ENCODE measurements at regions not wholly inside any gene's neighbourhood (a gene's known extent, or its start where the extent isn't known, plus 50 kb on each side); places are given as distances from the start of the nearest gene placed in this dataset.

DNA sequence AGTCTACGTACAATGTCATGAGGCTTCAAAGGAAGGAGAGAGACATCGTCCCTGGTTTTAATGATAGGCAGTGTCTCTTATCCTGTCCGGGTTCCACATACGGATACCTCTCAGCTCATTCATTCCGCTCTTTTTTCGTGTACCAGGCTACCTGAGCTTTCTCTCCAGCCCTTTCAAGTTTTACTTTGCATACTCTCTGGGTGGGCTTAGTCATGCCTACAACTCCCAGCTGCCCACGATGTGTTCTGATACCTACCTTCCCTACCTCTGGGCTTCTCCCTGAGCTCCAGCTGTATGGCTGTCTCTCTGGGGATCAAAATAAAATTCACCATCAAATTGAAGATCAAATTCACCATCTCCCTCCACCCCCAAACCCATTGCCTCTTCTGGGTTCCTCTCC, 354.0 kb upstream of the EEF2KMT start:
- no peaks in the 10 kb centered on the region for H3K4me1 ChIP-seq (ENCODE audit: insufficient read depth, low read length)
- H3K79me2 ChIP-seq (ENCODE audit: insufficient read depth, low read length): no peaks in the 10 kb centered on the region
- no peaks in the 10 kb centered on the region for H3K9me3 ChIP-seq (ENCODE audit: low read length)
- H3K27ac ChIP-seq (ENCODE audit: extremely low read length, insufficient read depth, low read length): no peak overlapping the region
- 41% methylated on average over 7 of the region's 7 CpGs for WGBS (ENCODE audit: low lambda C conversion rate)
- H3K9ac ChIP-seq (ENCODE audit: insufficient read depth, low read depth, low read length): no peak overlapping the region
- ATAC-seq (no peak), DNase-seq (ENCODE audit: low spot score) (no peak), FAIRE-seq (no peak)
- no peaks in the 10 kb centered on the region for H3K36me3 ChIP-seq (replicated peaks in 1 of 2; ENCODE audit: control insufficient read depth in 1 of 2, insufficient read depth in 2 of 2, low read length in 2 of 2)
- BruUV-seq (replicated peaks): no TSS peak
- TF ChIP-seq ARID3A (IDR thresholded peaks at IDR 0.05; ENCODE audit: low read depth, low read length) (no peak), ZNF143 (CRISPR knock-in tag; IDR thresholded peaks at IDR 0.05) (no peak), MEF2D (CRISPR knock-in tag; IDR thresholded peaks at IDR 0.05) (no peak), ATF7 (IDR thresholded peaks at IDR 0.05) (no peak), ATF7 (CRISPR knock-in tag; IDR thresholded peaks at IDR 0.05) (no peak)
- TF ChIP-seq, protein P1, sequence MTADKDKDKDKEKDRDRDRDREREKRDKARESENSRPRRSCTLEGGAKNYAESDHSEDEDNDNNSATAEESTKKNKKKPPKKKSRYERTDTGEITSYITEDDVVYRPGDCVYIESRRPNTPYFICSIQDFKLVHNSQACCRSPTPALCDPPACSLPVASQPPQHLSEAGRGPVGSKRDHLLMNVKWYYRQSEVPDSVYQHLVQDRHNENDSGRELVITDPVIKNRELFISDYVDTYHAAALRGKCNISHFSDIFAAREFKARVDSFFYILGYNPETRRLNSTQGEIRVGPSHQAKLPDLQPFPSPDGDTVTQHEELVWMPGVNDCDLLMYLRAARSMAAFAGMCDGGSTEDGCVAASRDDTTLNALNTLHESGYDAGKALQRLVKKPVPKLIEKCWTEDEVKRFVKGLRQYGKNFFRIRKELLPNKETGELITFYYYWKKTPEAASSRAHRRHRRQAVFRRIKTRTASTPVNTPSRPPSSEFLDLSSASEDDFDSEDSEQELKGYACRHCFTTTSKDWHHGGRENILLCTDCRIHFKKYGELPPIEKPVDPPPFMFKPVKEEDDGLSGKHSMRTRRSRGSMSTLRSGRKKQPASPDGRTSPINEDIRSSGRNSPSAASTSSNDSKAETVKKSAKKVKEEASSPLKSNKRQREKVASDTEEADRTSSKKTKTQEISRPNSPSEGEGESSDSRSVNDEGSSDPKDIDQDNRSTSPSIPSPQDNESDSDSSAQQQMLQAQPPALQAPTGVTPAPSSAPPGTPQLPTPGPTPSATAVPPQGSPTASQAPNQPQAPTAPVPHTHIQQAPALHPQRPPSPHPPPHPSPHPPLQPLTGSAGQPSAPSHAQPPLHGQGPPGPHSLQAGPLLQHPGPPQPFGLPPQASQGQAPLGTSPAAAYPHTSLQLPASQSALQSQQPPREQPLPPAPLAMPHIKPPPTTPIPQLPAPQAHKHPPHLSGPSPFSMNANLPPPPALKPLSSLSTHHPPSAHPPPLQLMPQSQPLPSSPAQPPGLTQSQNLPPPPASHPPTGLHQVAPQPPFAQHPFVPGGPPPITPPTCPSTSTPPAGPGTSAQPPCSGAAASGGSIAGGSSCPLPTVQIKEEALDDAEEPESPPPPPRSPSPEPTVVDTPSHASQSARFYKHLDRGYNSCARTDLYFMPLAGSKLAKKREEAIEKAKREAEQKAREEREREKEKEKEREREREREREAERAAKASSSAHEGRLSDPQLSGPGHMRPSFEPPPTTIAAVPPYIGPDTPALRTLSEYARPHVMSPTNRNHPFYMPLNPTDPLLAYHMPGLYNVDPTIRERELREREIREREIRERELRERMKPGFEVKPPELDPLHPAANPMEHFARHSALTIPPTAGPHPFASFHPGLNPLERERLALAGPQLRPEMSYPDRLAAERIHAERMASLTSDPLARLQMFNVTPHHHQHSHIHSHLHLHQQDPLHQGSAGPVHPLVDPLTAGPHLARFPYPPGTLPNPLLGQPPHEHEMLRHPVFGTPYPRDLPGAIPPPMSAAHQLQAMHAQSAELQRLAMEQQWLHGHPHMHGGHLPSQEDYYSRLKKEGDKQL (CRISPR knock-in tag; IDR thresholded peaks at IDR 0.05; ENCODE audit: low read depth): no peak
- TF ChIP-seq, protein P2, sequence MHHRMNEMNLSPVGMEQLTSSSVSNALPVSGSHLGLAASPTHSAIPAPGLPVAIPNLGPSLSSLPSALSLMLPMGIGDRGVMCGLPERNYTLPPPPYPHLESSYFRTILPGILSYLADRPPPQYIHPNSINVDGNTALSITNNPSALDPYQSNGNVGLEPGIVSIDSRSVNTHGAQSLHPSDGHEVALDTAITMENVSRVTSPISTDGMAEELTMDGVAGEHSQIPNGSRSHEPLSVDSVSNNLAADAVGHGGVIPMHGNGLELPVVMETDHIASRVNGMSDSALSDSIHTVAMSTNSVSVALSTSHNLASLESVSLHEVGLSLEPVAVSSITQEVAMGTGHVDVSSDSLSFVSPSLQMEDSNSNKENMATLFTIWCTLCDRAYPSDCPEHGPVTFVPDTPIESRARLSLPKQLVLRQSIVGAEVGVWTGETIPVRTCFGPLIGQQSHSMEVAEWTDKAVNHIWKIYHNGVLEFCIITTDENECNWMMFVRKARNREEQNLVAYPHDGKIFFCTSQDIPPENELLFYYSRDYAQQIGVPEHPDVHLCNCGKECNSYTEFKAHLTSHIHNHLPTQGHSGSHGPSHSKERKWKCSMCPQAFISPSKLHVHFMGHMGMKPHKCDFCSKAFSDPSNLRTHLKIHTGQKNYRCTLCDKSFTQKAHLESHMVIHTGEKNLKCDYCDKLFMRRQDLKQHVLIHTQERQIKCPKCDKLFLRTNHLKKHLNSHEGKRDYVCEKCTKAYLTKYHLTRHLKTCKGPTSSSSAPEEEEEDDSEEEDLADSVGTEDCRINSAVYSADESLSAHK (CRISPR knock-in tag; IDR thresholded peaks at IDR 0.05; ENCODE audit: borderline replicate concordance): no peak
- peaks cover 0 to 13% of the 10 kb centered on the region in 2 experiments; a peak in 3 of 5 replicates for H3K27me3 ChIP-seq (ENCODE audit: control insufficient read depth in 1 of 2, insufficient read depth in 2 of 2, low read length in 2 of 2)
- no peak overlapping the region for H2AFZ ChIP-seq (ENCODE audit: low read length)
- ChIA-PET POLR2A (no interaction called here), CTCF (ENCODE audit: low intra/inter-chr PET ratio, low total read pairs) (no interaction called here)
- H3K4me2 ChIP-seq (ENCODE audit: low read depth, low read length): no peak overlapping the region
- no peak overlapping the region for H3K4me3 ChIP-seq (replicated peaks in 1 of 3; ENCODE audit: insufficient read depth in 1 of 3, low read depth in 2 of 3, low read length in 3 of 3)
- intact Hi-C loops (cut with micrococcal nuclease; ENCODE audit: unreplicated experiment): no loop called here
- no peaks in the 10 kb centered on the region for H4K20me1 ChIP-seq (ENCODE audit: insufficient read depth, low read length)
- in situ Hi-C loops (cut with HindIII; ENCODE audit: extremely low pct_ligation_motif_present, low pct_unique_long_range_greater_than_20kb): no loop called here

Data from HepG2 (cell line).